Activated T-cell treated with anti-CD3 and anti-CD28 coated beads, Interleukin-2, amount 50 U/mL, for 4 hours (primary cell): ENCODE measurements at regions not wholly inside any gene's neighbourhood (a gene's known extent, or its start where the extent isn't known, plus 50 kb on each side); places are given as distances from the start of the nearest gene placed in this dataset.
"Not testable (repeated sequence)": the region's sequence is repeated elsewhere in the genome, so short reads cannot be mapped to it uniquely, and the experiment has no call there.

Experiments
- ATAC-seq, 2 donors: fragments of 200-7000 bp; cut with Tn5 transposase; one replicate each; pipeline ENCODE4 v1.10.0; 2021
- DNase-seq: peaks from one replicate; pipeline ENCODE4 v3.0.0-alpha.2; 2020
- H3K27me3 Mint-ChIP-seq: one replicate; pipeline ENCODE4 v1.8.0; 2021; ENCODE audit warnings: low read depth, mixed read lengths
- H3K36me3 Mint-ChIP-seq: one replicate; pipeline ENCODE4 v1.8.0; 2022; ENCODE audit warnings: mixed read lengths; ENCODE audit not compliant: insufficient read depth
- H3K4me1 Mint-ChIP-seq: one replicate; pipeline ENCODE4 v1.8.0; 2021; ENCODE audit warnings: low read depth, mixed read lengths
- H3K4me3 Mint-ChIP-seq: one replicate; pipeline ENCODE4 v1.8.0; 2021; ENCODE audit warnings: mild to moderate bottlenecking, moderate library complexity, mixed read lengths
- H3K9me3 Mint-ChIP-seq: one replicate; pipeline ENCODE4 v1.8.0; 2021; ENCODE audit warnings: mixed read lengths

- Mint-ChIP-seq H3K4me3 (no peak overlapping the region), H3K36me3 (no peaks in the 10 kb centered on the region), H3K4me1 (no peaks in the 10 kb centered on the region), H3K27me3 (peaks cover 46% of the 10 kb centered on the region), H3K9me3 (no peaks in the 10 kb centered on the region)
- ATAC-seq (no peak), DNase-seq (no peak)
These were observed 253.8 kb downstream of the FAM72C start for GRCh38 chr1:143718021-143718420.

GRCh38 chr1:143717434-143717833 lies 254.4 kb downstream of the FAM72C start:
- Mint-ChIP-seq H3K9me3 (no peaks in the 10 kb centered on the region), H3K4me1 (no peaks in the 10 kb centered on the region), H3K27me3 (peaks cover 44% of the 10 kb centered on the region), H3K36me3 (no peaks in the 10 kb centered on the region), H3K4me3 (no peak overlapping the region)
- DNase-seq, result no peak
- no peak for ATAC-seq

GRCh38 chr1:143714913-143715312 lies 256.9 kb downstream of the FAM72C start:
- H3K27me3 Mint-ChIP-seq, result peaks cover 38% of the 10 kb centered on the region
- H3K36me3 Mint-ChIP-seq, H3K9me3 Mint-ChIP-seq, H3K4me3 Mint-ChIP-seq, ATAC-seq, DNase-seq, H3K4me1 Mint-ChIP-seq: not testable (repeated sequence)

- not testable (repeated sequence) for H3K4me1 Mint-ChIP-seq, H3K9me3 Mint-ChIP-seq, H3K4me3 Mint-ChIP-seq, H3K36me3 Mint-ChIP-seq, ATAC-seq, DNase-seq
- peaks cover 25% of the 10 kb centered on the region for H3K27me3 Mint-ChIP-seq
These were observed 262.1 kb downstream of the FAM72C start for GRCh38 chr1:143709606-143710259.

- H3K9me3 Mint-ChIP-seq, H3K4me3 Mint-ChIP-seq, H3K36me3 Mint-ChIP-seq, H3K4me1 Mint-ChIP-seq, ATAC-seq, DNase-seq: not testable (repeated sequence)
- peaks cover 41% of the 10 kb centered on the region for H3K27me3 Mint-ChIP-seq
These were observed 269.0 kb downstream of the FAM72C start for GRCh38 chr1:143702739-143703138.

GRCh38 chr1:143699731-143700130 lies 272.1 kb downstream of the FAM72C start:
- H3K4me1 Mint-ChIP-seq, result peaks cover 4% of the 10 kb centered on the region
- no peaks in the 10 kb centered on the region for H3K36me3 Mint-ChIP-seq
- no peak for ATAC-seq
- no peak overlapping the region for H3K4me3 Mint-ChIP-seq
- no peak for DNase-seq
- peaks cover 63% of the 10 kb centered on the region for H3K27me3 Mint-ChIP-seq
- no peaks in the 10 kb centered on the region for H3K9me3 Mint-ChIP-seq

- peaks cover 67% of the 10 kb centered on the region for H3K27me3 Mint-ChIP-seq
- H3K4me3 Mint-ChIP-seq, result no peak overlapping the region
These were observed 272.7 kb downstream of the FAM72C start for GRCh38 chr1:143699115-143699514.

GRCh38 chr1:143698016-143698415 lies 273.8 kb downstream of the FAM72C start:
- Mint-ChIP-seq H3K4me1 (peaks cover 4% of the 10 kb centered on the region), H3K36me3 (no peaks in the 10 kb centered on the region), H3K9me3 (no peaks in the 10 kb centered on the region), H3K27me3 (peaks cover 77% of the 10 kb centered on the region), H3K4me3 (no peak overlapping the region)
- ATAC-seq (no peak), DNase-seq (no peak)

More at GRCh38 chr1:143699115-143699514, 272.7 kb downstream of the FAM72C start:
- ATAC-seq (no peak), DNase-seq (no peak)
- no peaks in the 10 kb centered on the region for H3K36me3 Mint-ChIP-seq
- no peaks in the 10 kb centered on the region for H3K9me3 Mint-ChIP-seq
- peaks cover 4% of the 10 kb centered on the region for H3K4me1 Mint-ChIP-seq

GRCh38 chr1:143694085-143694484 lies 277.7 kb downstream of the FAM72C start:
- no peaks in the 10 kb centered on the region for H3K36me3 Mint-ChIP-seq
- no peak overlapping the region for H3K4me3 Mint-ChIP-seq
- peaks cover under 1% of the 10 kb centered on the region for H3K4me1 Mint-ChIP-seq
- H3K9me3 Mint-ChIP-seq, result no peaks in the 10 kb centered on the region
- no peak for DNase-seq
- peaks cover 89% of the 10 kb centered on the region for H3K27me3 Mint-ChIP-seq
- ATAC-seq, result no peak

- DNase-seq (no peak), ATAC-seq (no peak)
- Mint-ChIP-seq H3K4me1 (no peaks in the 10 kb centered on the region), H3K9me3 (no peaks in the 10 kb centered on the region), H3K27me3 (peaks cover 69% of the 10 kb centered on the region), H3K4me3 (no peak overlapping the region), H3K36me3 (no peaks in the 10 kb centered on the region)
These were observed 279.7 kb downstream of the FAM72C start for GRCh38 chr1:143691971-143692529.

- Mint-ChIP-seq H3K9me3 (no peaks in the 10 kb centered on the region), H3K27me3 (peaks cover 63% of the 10 kb centered on the region), H3K4me1 (no peaks in the 10 kb centered on the region), H3K36me3 (no peaks in the 10 kb centered on the region), H3K4me3 (no peak overlapping the region)
- DNase-seq (no peak), ATAC-seq (no peak)
These were observed 280.3 kb downstream of the FAM72C start for GRCh38 chr1:143691400-143691891.

- DNase-seq (no peak), ATAC-seq (no peak)
- H3K27me3 Mint-ChIP-seq, result peaks cover 58% of the 10 kb centered on the region
- no peak overlapping the region for H3K4me3 Mint-ChIP-seq
- no peaks in the 10 kb centered on the region for H3K9me3 Mint-ChIP-seq
- no peaks in the 10 kb centered on the region for H3K4me1 Mint-ChIP-seq
- H3K36me3 Mint-ChIP-seq, result no peaks in the 10 kb centered on the region
These were observed 282.0 kb downstream of the FAM72C start for GRCh38 chr1:143689781-143690180.

- Mint-ChIP-seq H3K27me3 (peaks cover 11% of the 10 kb centered on the region), H3K9me3 (peaks cover under 1% of the 10 kb centered on the region), H3K36me3 (no peaks in the 10 kb centered on the region), H3K4me1 (no peaks in the 10 kb centered on the region), H3K4me3 (no peak overlapping the region)
- ATAC-seq, result no peak
- no peak for DNase-seq
These were observed 291.5 kb downstream of the FAM72C start for GRCh38 chr1:143680304-143680703.

GRCh38 chr1:143672983-143673382 lies 298.8 kb downstream of the FAM72C start:
- Mint-ChIP-seq H3K36me3 (no peaks in the 10 kb centered on the region), H3K4me1 (no peaks in the 10 kb centered on the region), H3K9me3 (peaks cover 24% of the 10 kb centered on the region), H3K27me3 (peaks cover 36% of the 10 kb centered on the region), H3K4me3 (no peak overlapping the region)
- ATAC-seq (no peak), DNase-seq (no peak)

- Mint-ChIP-seq H3K36me3 (no peaks in the 10 kb centered on the region), H3K4me3 (no peak overlapping the region), H3K27me3 (peaks cover 59% of the 10 kb centered on the region), H3K4me1 (no peaks in the 10 kb centered on the region), H3K9me3 (peaks cover 23% of the 10 kb centered on the region)
- no peak for DNase-seq
- no peak for ATAC-seq
These were observed 304.1 kb downstream of the FAM72C start for GRCh38 chr1:143667730-143668129.
